SK-N-SH (cell line): ENCODE measurements at regions not wholly inside any gene's neighbourhood (a gene's known extent, or its start where the extent isn't known, plus 50 kb on each side); places are given as distances from the start of the nearest gene placed in this dataset.

Experiments used
- CTCF ChIA-PET: fragments of 300-600, 350-600 bp; formaldehyde crosslinking; extraction: SDS; loops from one replicate; lab custom pipeline; 2021; lab: Yijun Ruan, JAX
- POLR2A ChIA-PET: fragments of 350-600 bp; sonication (Branson Sonifier 250); formaldehyde crosslinking; extraction: SDS; loops from one replicate; lab custom pipeline; 2020; ENCODE audit warnings: antibody characterized with exemption, inconsistent platforms; lab: Yijun Ruan, JAX
- DNase-seq: peaks from one replicate; pipeline ENCODE4 v3.0.0; 2012
- H2AFZ ChIP-seq: fragments of 200-600 bp; sonication (generic); 2 replicates; pipeline ENCODE4 v1.8.1; 2016; ENCODE audit warnings: antibody characterized with exemption, mild to moderate bottlenecking, low read depth
- H3F3A ChIP-seq: fragments of 200-600 bp; sonication (generic); replicated peaks from 2 replicates; pipeline ENCODE3; 2016; ENCODE audit warnings: antibody characterized with exemption, mild to moderate bottlenecking; ENCODE audit not compliant: insufficient read depth
- H3K27ac ChIP-seq, 2 experiments: fragments of 200-500 bp in 1 of 2; fragments of 200-600 bp in 1 of 2; sonication (Bioruptor generic) in 1 of 2; sonication (generic), shearing (Covaris generic) in 1 of 2; 2 replicates each; pipeline versions ENCODE4 v1.5.1 to v1.6.1; 2014 to 2016; ENCODE audit warnings: low read depth in 2 of 2, inconsistent platforms in 1 of 2, low read length in 1 of 2, mild to moderate bottlenecking in 1 of 2, mixed read lengths in 1 of 2
- H3K27me3 ChIP-seq: fragments of 200-600 bp; sonication (generic), shearing (Covaris generic); 2 replicates; pipeline ENCODE4 v1.6.1; 2016; ENCODE audit warnings: mixed run types; ENCODE audit not compliant: insufficient read depth
- H3K36me3 ChIP-seq, 2 experiments: fragments of 200-500 bp in 1 of 2; fragments of 200-600 bp in 1 of 2; sonication (Bioruptor generic) in 1 of 2; sonication (generic) in 1 of 2; replicated peaks in 1 of 2; 2 replicates each; pipeline versions ENCODE3 to v1.5.1; 2014 to 2016; ENCODE audit warnings: low read length in 1 of 2, mild to moderate bottlenecking in 1 of 2; ENCODE audit not compliant: insufficient read depth in 2 of 2, control insufficient read depth in 1 of 2
- H3K4me1 ChIP-seq, 2 experiments: fragments of 200-500 bp in 1 of 2; fragments of 200-600 bp in 1 of 2; sonication (Bioruptor generic) in 1 of 2; sonication (generic), shearing (Covaris generic) in 1 of 2; 2 replicates each; pipeline versions ENCODE4 v1.5.1 to v1.6.1; 2014 to 2016; ENCODE audit warnings: low read depth in 1 of 2, low read length in 1 of 2, mixed run types in 1 of 2; ENCODE audit not compliant: insufficient read depth in 2 of 2, control insufficient read depth in 1 of 2
- H3K4me2 ChIP-seq: fragments of 200-600 bp; sonication (generic), shearing (Covaris generic); 2 replicates; pipeline ENCODE4 v1.6.1; 2017; ENCODE audit warnings: mixed run types
- H3K4me3 ChIP-seq, 2 experiments: fragments of 200-500 bp in 1 of 2; fragments of 200-600 bp in 1 of 2; sonication (Bioruptor generic) in 1 of 2; sonication (generic), shearing (Covaris generic) in 1 of 2; 2 replicates each; pipeline versions ENCODE4 v1.5.1 to v1.8.1; 2014 to 2016; ENCODE audit warnings: low read depth in 2 of 2, inconsistent platforms in 1 of 2, low read length in 1 of 2, mild to moderate bottlenecking in 1 of 2, mixed read lengths in 1 of 2, moderate library complexity in 1 of 2
- H3K79me2 ChIP-seq: fragments of 200-600 bp; sonication (generic); 2 replicates; pipeline ENCODE4 v1.8.1; 2017; ENCODE audit warnings: mild to moderate bottlenecking; ENCODE audit not compliant: insufficient read depth
- H3K9ac ChIP-seq: fragments of 200-600 bp; sonication (generic); 2 replicates; pipeline ENCODE4 v1.6.1; 2017; ENCODE audit warnings: mixed run types
- H3K9me2 ChIP-seq: fragments of 200-600 bp; sonication (generic); 2 replicates; pipeline ENCODE4 v1.6.1; 2017; ENCODE audit warnings: mixed run types
- H3K9me3 ChIP-seq: fragments of 200-600 bp; sonication (generic); 2 replicates; pipeline ENCODE4 v1.6.1; 2017; ENCODE audit warnings: mixed run types, mild to moderate bottlenecking, moderate library complexity
- H4K20me1 ChIP-seq: fragments of 200-600 bp; sonication (generic); 2 replicates; pipeline ENCODE4 v1.6.1; 2017; ENCODE audit warnings: mild to moderate bottlenecking, mixed run types; ENCODE audit not compliant: insufficient read depth
- CHD2 ChIP-seq: fragments of 150-350 bp; IDR thresholded peaks from 2 replicates; pipeline ENCODE4 v1.6.1; 2018; ENCODE audit warnings: low read length; ENCODE audit not compliant: partially characterized antibody
- ELF1 ChIP-seq: IDR thresholded peaks from 2 replicates; pipeline ENCODE4 v1.4.0; 2012
- EP300 ChIP-seq, 2 experiments: IDR thresholded peaks; 2 replicates each; pipeline versions ENCODE4 v1.4.0 to v1.6.1; 2012; ENCODE audit warnings: borderline replicate concordance in 1 of 2, low read depth in 1 of 2, low read length in 1 of 2
- FOXJ3 ChIP-seq: sonication (generic); formaldehyde crosslinking; IDR thresholded peaks from 2 replicates; pipeline ENCODE4 v1.5.1; 2020; ENCODE audit warnings: mild to moderate bottlenecking, missing genetic modification reagents
- GABPA ChIP-seq: IDR thresholded peaks from 2 replicates; pipeline ENCODE4 v1.4.0; 2012; ENCODE audit warnings: low read depth, mild to moderate bottlenecking
- JUND ChIP-seq: IDR thresholded peaks from 2 replicates; pipeline ENCODE4 v1.4.0; 2012
- MEF2A ChIP-seq: IDR thresholded peaks from 2 replicates; pipeline ENCODE4 v1.4.0; 2012; ENCODE audit warnings: low read depth, borderline replicate concordance
- MXI1 ChIP-seq: IDR thresholded peaks from 2 replicates; pipeline ENCODE4 v1.6.1; 2012; ENCODE audit warnings: mild to moderate bottlenecking, low read depth, low read length, improper control_type of control experiment
- NRF1 ChIP-seq: IDR thresholded peaks from 2 replicates; pipeline ENCODE4 v1.6.1; 2012; ENCODE audit warnings: low read depth, mild to moderate bottlenecking, low read length
- RCOR1 ChIP-seq: fragments of 150-350 bp; IDR thresholded peaks from 2 replicates; pipeline ENCODE4 v1.6.1; 2017; ENCODE audit warnings: antibody characterized with exemption, low read length
- RFX5 ChIP-seq: IDR thresholded peaks from 2 replicates; pipeline ENCODE4 v1.6.1; 2012; ENCODE audit warnings: mild to moderate bottlenecking, improper control_type of control experiment, low read length
- SIN3A ChIP-seq: IDR thresholded peaks from 2 replicates; pipeline ENCODE4 v1.6.1; 2012; ENCODE audit warnings: low read depth, mild to moderate bottlenecking, low read length, moderate library complexity, borderline replicate concordance
- TAF1 ChIP-seq: IDR thresholded peaks from 2 replicates; pipeline ENCODE4 v1.6.1; 2012; ENCODE audit warnings: low read depth, mild to moderate bottlenecking, low read length, moderate library complexity, borderline replicate concordance
- TCF12 ChIP-seq: IDR thresholded peaks from 2 replicates; pipeline ENCODE4 v1.4.0; 2012
- YY1 ChIP-seq: IDR thresholded peaks from 2 replicates; pipeline ENCODE4 v1.4.0; 2012; ENCODE audit warnings: low read depth, mild to moderate bottlenecking
- WGBS: methylation state at CpG from one replicate; pipeline ENCODE4 v1.1.6; 2017; ENCODE audit warnings: low lambda C conversion rate; 5-methylcytosine and 5-hydroxymethylcytosine counted together
- TF ChIP-seq, protein P1 (sequence below): IDR thresholded peaks from 2 replicates; pipeline ENCODE4 v1.6.1; 2012; ENCODE audit warnings: mild to moderate bottlenecking, low read depth, low read length, moderate library complexity
- TF ChIP-seq, protein P2 (sequence below): IDR thresholded peaks from 2 replicates; pipeline ENCODE4 v1.4.0; 2012; ENCODE audit warnings: low read depth
- TF ChIP-seq, protein P3 (sequence below): fragments of 200-600 bp; sonication (generic); IDR thresholded peaks from 2 replicates; pipeline ENCODE4 v1.6.1; 2017; ENCODE audit warnings: antibody characterized with exemption, mild to moderate bottlenecking, moderate library complexity
- TF ChIP-seq, protein P4 (sequence below): IDR thresholded peaks from 2 replicates; pipeline ENCODE4 v1.4.0; 2012; ENCODE audit warnings: low read depth, borderline replicate concordance

DNA sequence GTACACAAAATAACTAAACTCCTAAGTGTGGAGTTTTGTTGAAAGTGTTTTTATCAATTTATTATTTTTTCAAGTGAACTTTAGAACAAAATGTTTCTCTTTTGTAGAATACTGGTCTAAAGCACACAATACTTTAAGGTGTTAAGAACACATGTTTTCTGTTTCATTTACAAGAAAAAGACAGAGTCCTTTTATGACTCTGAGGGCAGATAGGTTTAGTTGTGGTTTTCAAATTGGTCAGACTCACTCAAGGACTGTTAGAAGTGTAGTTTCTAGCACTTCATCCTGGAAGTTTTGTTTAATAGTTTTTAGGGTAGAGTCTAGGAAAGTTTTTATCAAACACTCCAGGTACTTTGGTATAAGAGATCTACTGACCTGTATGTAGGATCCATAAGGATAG, 376.5 kb downstream of the LRRIQ3 start:
- ChIA-PET POLR2A (no interaction called here), CTCF (interaction anchor here (0.9 kb wide), 1 partner anchor 8 kb away, joined by 4 read pairs; no protein-coding TSS in a partner anchor)
- no peaks in the 10 kb centered on the region for H3K9me3 ChIP-seq
- no peaks in the 10 kb centered on the region for H3K79me2 ChIP-seq
- H3K4me1 ChIP-seq: no peaks in the 10 kb centered on the region
- TF ChIP-seq, protein P1, sequence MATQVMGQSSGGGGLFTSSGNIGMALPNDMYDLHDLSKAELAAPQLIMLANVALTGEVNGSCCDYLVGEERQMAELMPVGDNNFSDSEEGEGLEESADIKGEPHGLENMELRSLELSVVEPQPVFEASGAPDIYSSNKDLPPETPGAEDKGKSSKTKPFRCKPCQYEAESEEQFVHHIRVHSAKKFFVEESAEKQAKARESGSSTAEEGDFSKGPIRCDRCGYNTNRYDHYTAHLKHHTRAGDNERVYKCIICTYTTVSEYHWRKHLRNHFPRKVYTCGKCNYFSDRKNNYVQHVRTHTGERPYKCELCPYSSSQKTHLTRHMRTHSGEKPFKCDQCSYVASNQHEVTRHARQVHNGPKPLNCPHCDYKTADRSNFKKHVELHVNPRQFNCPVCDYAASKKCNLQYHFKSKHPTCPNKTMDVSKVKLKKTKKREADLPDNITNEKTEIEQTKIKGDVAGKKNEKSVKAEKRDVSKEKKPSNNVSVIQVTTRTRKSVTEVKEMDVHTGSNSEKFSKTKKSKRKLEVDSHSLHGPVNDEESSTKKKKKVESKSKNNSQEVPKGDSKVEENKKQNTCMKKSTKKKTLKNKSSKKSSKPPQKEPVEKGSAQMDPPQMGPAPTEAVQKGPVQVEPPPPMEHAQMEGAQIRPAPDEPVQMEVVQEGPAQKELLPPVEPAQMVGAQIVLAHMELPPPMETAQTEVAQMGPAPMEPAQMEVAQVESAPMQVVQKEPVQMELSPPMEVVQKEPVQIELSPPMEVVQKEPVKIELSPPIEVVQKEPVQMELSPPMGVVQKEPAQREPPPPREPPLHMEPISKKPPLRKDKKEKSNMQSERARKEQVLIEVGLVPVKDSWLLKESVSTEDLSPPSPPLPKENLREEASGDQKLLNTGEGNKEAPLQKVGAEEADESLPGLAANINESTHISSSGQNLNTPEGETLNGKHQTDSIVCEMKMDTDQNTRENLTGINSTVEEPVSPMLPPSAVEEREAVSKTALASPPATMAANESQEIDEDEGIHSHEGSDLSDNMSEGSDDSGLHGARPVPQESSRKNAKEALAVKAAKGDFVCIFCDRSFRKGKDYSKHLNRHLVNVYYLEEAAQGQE: no peak
- TF ChIP-seq MEF2A (no peak), RFX5 (no peak), JUND (no peak), YY1 (no peak), EP300 (IDR thresholded peaks at IDR 0.05; ENCODE audit: borderline replicate concordance in 1 of 2, low read depth in 1 of 2, low read length in 1 of 2) (no peak), MXI1 (no peak), TAF1 (no peak), ELF1 (no peak), FOXJ3 (CRISPR knock-in tag) (no peak), RCOR1 (no peak), CHD2 (no peak), TCF12 (no peak)
- TF ChIP-seq, protein P2, sequence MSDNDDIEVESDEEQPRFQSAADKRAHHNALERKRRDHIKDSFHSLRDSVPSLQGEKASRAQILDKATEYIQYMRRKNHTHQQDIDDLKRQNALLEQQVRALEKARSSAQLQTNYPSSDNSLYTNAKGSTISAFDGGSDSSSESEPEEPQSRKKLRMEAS: no peak
- 0 out of 2 replicates have a peak overlapping the region, but pooled peaks have one; percentile 16 for H2AFZ ChIP-seq
- H3K36me3 ChIP-seq: no peaks in the 10 kb centered on the region
- no peak overlapping the region for H3K9ac ChIP-seq
- H3K9me2 ChIP-seq: no peaks in the 10 kb centered on the region
- H3K27ac ChIP-seq: no peak overlapping the region
- no peaks in the 10 kb centered on the region for H3K27me3 ChIP-seq
- no peaks in the 10 kb centered on the region for H4K20me1 ChIP-seq
- H3K4me3 ChIP-seq: no peak overlapping the region
- no peaks in the 10 kb centered on the region for H3F3A ChIP-seq
- no peak for DNase-seq
- H3K4me2 ChIP-seq: no peak overlapping the region

DNA sequence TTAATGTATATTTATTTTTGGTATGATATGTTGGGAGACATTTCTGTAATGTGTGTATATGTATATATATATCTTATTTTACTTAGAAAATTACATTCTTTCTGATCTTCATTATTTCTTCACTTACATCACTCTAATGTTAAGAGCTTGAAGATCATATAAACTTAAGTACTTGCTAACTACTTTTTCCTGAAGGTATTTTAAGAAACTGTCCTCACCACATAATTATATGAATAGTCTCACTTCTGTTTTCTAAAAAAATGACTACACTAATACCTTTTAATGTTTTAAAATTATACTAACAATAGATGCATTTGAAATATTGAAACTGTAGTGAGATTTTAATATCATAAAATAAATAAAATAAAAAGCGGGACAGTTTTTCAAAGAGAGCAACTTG, 377.1 kb downstream of the LRRIQ3 start:
- ChIA-PET CTCF (no interaction called here), POLR2A (no interaction called here)
- Histone ChIP-seq H3K4me2 (no peak overlapping the region), H3K79me2 (no peaks in the 10 kb centered on the region), H2AFZ (no peak overlapping the region), H3K27me3 (no peaks in the 10 kb centered on the region), H3K9ac (no peak overlapping the region), H3F3A (no peaks in the 10 kb centered on the region), H3K4me1 (no peaks in the 10 kb centered on the region), H3K27ac (no peak overlapping the region), H4K20me1 (no peaks in the 10 kb centered on the region), H3K36me3 (no peaks in the 10 kb centered on the region), H3K9me3 (no peaks in the 10 kb centered on the region), H3K9me2 (no peaks in the 10 kb centered on the region), H3K4me3 (no peak overlapping the region)
- no peak for DNase-seq
- WGBS: 63% methylated on average over 1 of the region's 1 CpG
- TF ChIP-seq GABPA: no peak
- TF ChIP-seq, protein P3, sequence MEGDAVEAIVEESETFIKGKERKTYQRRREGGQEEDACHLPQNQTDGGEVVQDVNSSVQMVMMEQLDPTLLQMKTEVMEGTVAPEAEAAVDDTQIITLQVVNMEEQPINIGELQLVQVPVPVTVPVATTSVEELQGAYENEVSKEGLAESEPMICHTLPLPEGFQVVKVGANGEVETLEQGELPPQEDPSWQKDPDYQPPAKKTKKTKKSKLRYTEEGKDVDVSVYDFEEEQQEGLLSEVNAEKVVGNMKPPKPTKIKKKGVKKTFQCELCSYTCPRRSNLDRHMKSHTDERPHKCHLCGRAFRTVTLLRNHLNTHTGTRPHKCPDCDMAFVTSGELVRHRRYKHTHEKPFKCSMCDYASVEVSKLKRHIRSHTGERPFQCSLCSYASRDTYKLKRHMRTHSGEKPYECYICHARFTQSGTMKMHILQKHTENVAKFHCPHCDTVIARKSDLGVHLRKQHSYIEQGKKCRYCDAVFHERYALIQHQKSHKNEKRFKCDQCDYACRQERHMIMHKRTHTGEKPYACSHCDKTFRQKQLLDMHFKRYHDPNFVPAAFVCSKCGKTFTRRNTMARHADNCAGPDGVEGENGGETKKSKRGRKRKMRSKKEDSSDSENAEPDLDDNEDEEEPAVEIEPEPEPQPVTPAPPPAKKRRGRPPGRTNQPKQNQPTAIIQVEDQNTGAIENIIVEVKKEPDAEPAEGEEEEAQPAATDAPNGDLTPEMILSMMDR: no peak
- no peak for TF ChIP-seq JUND
- no peak for TF ChIP-seq NRF1
- TF ChIP-seq MEF2A: no peak
- TF ChIP-seq, protein P2: no peak
- TF ChIP-seq YY1: no peak
- TF ChIP-seq MXI1: no peak
- no peak for TF ChIP-seq EP300 (IDR thresholded peaks at IDR 0.05; ENCODE audit: borderline replicate concordance in 1 of 2, low read depth in 1 of 2, low read length in 1 of 2)
- TF ChIP-seq, protein P4, sequence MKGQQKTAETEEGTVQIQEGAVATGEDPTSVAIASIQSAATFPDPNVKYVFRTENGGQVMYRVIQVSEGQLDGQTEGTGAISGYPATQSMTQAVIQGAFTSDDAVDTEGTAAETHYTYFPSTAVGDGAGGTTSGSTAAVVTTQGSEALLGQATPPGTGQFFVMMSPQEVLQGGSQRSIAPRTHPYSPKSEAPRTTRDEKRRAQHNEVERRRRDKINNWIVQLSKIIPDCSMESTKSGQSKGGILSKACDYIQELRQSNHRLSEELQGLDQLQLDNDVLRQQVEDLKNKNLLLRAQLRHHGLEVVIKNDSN: no peak
- TF ChIP-seq SIN3A: no peak
- no peak for TF ChIP-seq CHD2
